BJ (cell line): ENCODE measurements at regions not wholly inside any gene's neighbourhood (a gene's known extent, or its start where the extent isn't known, plus 50 kb on each side); places are given as distances from the start of the nearest gene placed in this dataset.

Source experiments
- CTCF ChIA-PET: fragments of 350-600 bp; formaldehyde crosslinking; extraction: SDS; loops from one replicate; lab custom pipeline; 2021; ENCODE audit warnings: antibody characterized with exemption, inconsistent platforms; lab: Yijun Ruan, JAX
- POLR2A ChIA-PET: fragments of 300-600 bp; sonication (Branson Sonifier 250); formaldehyde crosslinking; extraction: SDS; loops from one replicate; lab custom pipeline; 2021; ENCODE audit warnings: antibody characterized with exemption; lab: Charles Lee
- DNase-seq: peaks from one replicate; pipeline ENCODE4 v3.0.0-alpha.2; 2011; ENCODE audit warnings: low read depth
- H3K27me3 ChIP-seq: 2 replicates; pipeline ENCODE4 v1.6.0; 2011; ENCODE audit warnings: low read length; ENCODE audit not compliant: control insufficient read depth, insufficient read depth
- H3K36me3 ChIP-seq: 2 replicates; pipeline ENCODE4 v1.5.1; 2011; ENCODE audit warnings: low read length; ENCODE audit not compliant: control insufficient read depth, insufficient read depth
- H3K4me3 ChIP-seq: 2 replicates; pipeline ENCODE4 v1.5.1; 2011; ENCODE audit warnings: low read depth, mild to moderate bottlenecking, control low read depth, low read length
- CTCF ChIP-seq: IDR thresholded peaks from 2 replicates; pipeline ENCODE4 v1.5.1; 2011; ENCODE audit warnings: low read depth, mild to moderate bottlenecking, control low read depth, inconsistent platforms, low read length, moderate library complexity; ENCODE audit not compliant: insufficient read depth

GRCh38 chr1:192873836-192874235, 65.0 kb downstream of the RGS2 start:
- H3K36me3 ChIP-seq, result no peaks in the 10 kb centered on the region
- DNase-seq, result no peak
- peaks cover 4% of the 10 kb centered on the region for H3K27me3 ChIP-seq
- ChIA-PET CTCF (no interaction called here), POLR2A (no interaction called here)
- no peak for TF ChIP-seq CTCF
- no peak overlapping the region for H3K4me3 ChIP-seq

- no peak for TF ChIP-seq CTCF
- CTCF ChIA-PET, result no interaction called here
- Histone ChIP-seq H3K4me3 (no peak overlapping the region), H3K36me3 (no peaks in the 10 kb centered on the region), H3K27me3 (peaks cover 4% of the 10 kb centered on the region)
- POLR2A ChIA-PET, result no interaction called here
- DNase-seq, result no peak
Observed at GRCh38 chr1:192876633-192877032, 67.8 kb downstream of the RGS2 start.

- TF ChIP-seq CTCF, result no peak
- H3K27me3 ChIP-seq, result peaks cover 4% of the 10 kb centered on the region
- CTCF ChIA-PET, result no interaction called here
- DNase-seq, result peak; percentile 21
- POLR2A ChIA-PET, result no interaction called here
- no peak overlapping the region for H3K4me3 ChIP-seq
- no peaks in the 10 kb centered on the region for H3K36me3 ChIP-seq
Observed at GRCh38 chr1:192877283-192877886, 68.5 kb downstream of the RGS2 start.

GRCh38 chr1:192878249-192878648, 69.4 kb downstream of the RGS2 start:
- TF ChIP-seq CTCF, result no peak
- Histone ChIP-seq H3K36me3 (no peaks in the 10 kb centered on the region), H3K4me3 (no peak overlapping the region), H3K27me3 (peaks cover 4% of the 10 kb centered on the region)
- no peak for DNase-seq
- ChIA-PET POLR2A (no interaction called here), CTCF (interaction anchor here (0.8 kb wide), 1 partner anchor 12 kb away, joined by 3 read pairs; no protein-coding TSS in a partner anchor)

- no peak for TF ChIP-seq CTCF
- no peak overlapping the region for H3K4me3 ChIP-seq
- no peaks in the 10 kb centered on the region for H3K36me3 ChIP-seq
- no peak for DNase-seq
- POLR2A ChIA-PET, result interaction anchor here (0.6 kb wide), 1 partner anchor 865 kb away, joined by 6 read pairs; no protein-coding TSS in a partner anchor
- CTCF ChIA-PET, result interaction anchor here (1.0 kb wide), 1 partner anchor 73 kb away, joined by 3 read pairs; no protein-coding TSS in a partner anchor
- H3K27me3 ChIP-seq, result peaks cover 4% of the 10 kb centered on the region
Observed at GRCh38 chr1:192879406-192879805, 70.6 kb downstream of the RGS2 start.
